Loucy (cell line): ENCODE measurements at regions not wholly inside any gene's neighbourhood (a gene's known extent, or its start where the extent isn't known, plus 50 kb on each side); places are given as distances from the start of the nearest gene placed in this dataset.

Experiments
- H2AFZ ChIP-seq: fragments of 200-600 bp; sonication (generic); 2 replicates; pipeline ENCODE4 v1.6.0; 2016; ENCODE audit warnings: antibody characterized with exemption, mild to moderate bottlenecking, low read length, moderate library complexity
- H3F3A ChIP-seq: fragments of 200-600 bp; 2 replicates; pipeline ENCODE4 v1.6.0; 2016; ENCODE audit warnings: antibody characterized with exemption, low read depth, mild to moderate bottlenecking
- H3K27me3 ChIP-seq: fragments of 200-600 bp; sonication (generic); 2 replicates; pipeline ENCODE4 v1.6.1; 2014; ENCODE audit warnings: low read length, mild to moderate bottlenecking; ENCODE audit not compliant: insufficient read depth, poor library complexity, severe bottlenecking
- H3K36me3 ChIP-seq: fragments of 200-600 bp; sonication (generic); 2 replicates; pipeline ENCODE4 v1.6.1; 2016; ENCODE audit warnings: low read length; ENCODE audit not compliant: insufficient read depth
- H3K4me1 ChIP-seq: fragments of 200-600 bp; sonication (generic); 2 replicates; pipeline ENCODE4 v1.5.1; 2014; ENCODE audit warnings: low read length, mild to moderate bottlenecking; ENCODE audit not compliant: insufficient read depth, poor library complexity, severe bottlenecking
- H3K4me2 ChIP-seq: fragments of 200-600 bp; sonication (generic); 2 replicates; pipeline ENCODE4 v1.6.0; 2014; ENCODE audit warnings: antibody characterized with exemption, low read length, low read depth, mild to moderate bottlenecking; ENCODE audit not compliant: poor library complexity, severe bottlenecking
- H3K4me3 ChIP-seq: fragments of 200-600 bp; sonication (generic); 2 replicates; pipeline ENCODE4 v1.5.1; 2014; ENCODE audit warnings: low read length, mild to moderate bottlenecking, mixed read lengths; ENCODE audit not compliant: poor library complexity, severe bottlenecking
- H3K79me2 ChIP-seq: fragments of 200-600 bp; sonication (generic); 2 replicates; pipeline ENCODE4 v1.6.1; 2014; ENCODE audit warnings: low read length; ENCODE audit not compliant: insufficient read depth
- H3K9ac ChIP-seq: fragments of 200-600 bp; sonication (generic); 2 replicates; pipeline ENCODE4 v1.6.0; 2014; ENCODE audit warnings: mild to moderate bottlenecking, low read depth, low read length, moderate library complexity; ENCODE audit not compliant: poor library complexity, severe bottlenecking
- H3K9me2 ChIP-seq: fragments of 200-600 bp; sonication (generic); replicated peaks from 2 replicates; pipeline ENCODE4 v1.6.1; 2016; ENCODE audit warnings: low read depth, low read length, mixed read lengths
- H3K9me3 ChIP-seq: fragments of 200-600 bp; sonication (generic); 2 replicates; pipeline ENCODE4 v1.6.1; 2014; ENCODE audit warnings: mild to moderate bottlenecking, antibody characterized with exemption, low read length, low read depth; ENCODE audit not compliant: insufficient read depth
- H4K20me1 ChIP-seq: fragments of 200-600 bp; sonication (generic); 2 replicates; pipeline ENCODE4 v1.6.0; 2014; ENCODE audit warnings: antibody characterized with exemption, low read length, mild to moderate bottlenecking; ENCODE audit not compliant: insufficient read depth, poor library complexity, severe bottlenecking
- EZH2phosphoT487 ChIP-seq: fragments of 200-600 bp; IDR thresholded peaks from 2 replicates; pipeline ENCODE4 v1.6.1; 2018; ENCODE audit warnings: antibody characterized with exemption, mild to moderate bottlenecking, moderate library complexity, borderline replicate concordance
- TF ChIP-seq, protein P1 (sequence below): fragments of 200-600 bp; sonication (generic); conservative IDR thresholded peaks from 2 replicates; pipeline ENCODE4 v1.5.1; 2014; ENCODE audit warnings: mild to moderate bottlenecking, antibody characterized with exemption, low read length

DNA sequence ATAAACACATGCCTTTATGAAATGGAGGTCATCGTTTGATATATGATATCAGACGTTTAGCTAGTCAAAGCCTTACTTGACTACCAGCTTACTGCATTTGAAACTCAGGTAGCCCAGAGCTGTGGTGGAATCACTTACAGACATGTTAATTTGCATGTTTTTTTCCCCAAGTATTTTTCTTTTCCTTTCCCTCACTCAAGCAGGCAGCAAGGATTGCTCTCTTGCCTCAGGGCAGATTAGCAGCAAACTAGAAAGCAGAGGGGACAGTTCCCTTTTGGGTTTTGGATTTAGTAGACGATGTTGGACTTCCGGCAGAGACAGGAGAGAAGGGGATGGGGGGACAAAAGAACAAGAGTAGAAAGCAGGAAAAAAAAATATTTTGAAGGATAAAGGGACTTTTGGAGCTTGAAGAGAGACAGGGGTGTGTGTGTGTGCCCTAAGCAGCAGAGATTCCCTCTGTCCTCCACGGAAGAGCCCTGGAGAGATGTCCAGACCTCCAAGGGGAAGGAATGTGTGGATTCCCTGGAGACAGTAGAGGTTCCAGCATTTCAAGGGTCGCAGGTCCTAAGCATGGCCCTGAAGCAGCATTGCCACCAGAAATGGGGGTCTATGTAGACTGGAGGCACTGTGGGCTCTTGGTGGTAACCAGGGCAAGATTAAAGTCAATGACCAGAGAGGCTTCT is 86.8 kb upstream of the CADPS start:
- H3K9ac ChIP-seq, result no peak overlapping the region
- no peak overlapping the region for H3K4me3 ChIP-seq
- no peak overlapping the region for H2AFZ ChIP-seq
- no peaks in the 10 kb centered on the region for H3K9me3 ChIP-seq
- H3F3A ChIP-seq, result no peaks in the 10 kb centered on the region
- H3K79me2 ChIP-seq, result no peaks in the 10 kb centered on the region
- TF ChIP-seq EZH2phosphoT487, result no peak
- TF ChIP-seq, protein P1, sequence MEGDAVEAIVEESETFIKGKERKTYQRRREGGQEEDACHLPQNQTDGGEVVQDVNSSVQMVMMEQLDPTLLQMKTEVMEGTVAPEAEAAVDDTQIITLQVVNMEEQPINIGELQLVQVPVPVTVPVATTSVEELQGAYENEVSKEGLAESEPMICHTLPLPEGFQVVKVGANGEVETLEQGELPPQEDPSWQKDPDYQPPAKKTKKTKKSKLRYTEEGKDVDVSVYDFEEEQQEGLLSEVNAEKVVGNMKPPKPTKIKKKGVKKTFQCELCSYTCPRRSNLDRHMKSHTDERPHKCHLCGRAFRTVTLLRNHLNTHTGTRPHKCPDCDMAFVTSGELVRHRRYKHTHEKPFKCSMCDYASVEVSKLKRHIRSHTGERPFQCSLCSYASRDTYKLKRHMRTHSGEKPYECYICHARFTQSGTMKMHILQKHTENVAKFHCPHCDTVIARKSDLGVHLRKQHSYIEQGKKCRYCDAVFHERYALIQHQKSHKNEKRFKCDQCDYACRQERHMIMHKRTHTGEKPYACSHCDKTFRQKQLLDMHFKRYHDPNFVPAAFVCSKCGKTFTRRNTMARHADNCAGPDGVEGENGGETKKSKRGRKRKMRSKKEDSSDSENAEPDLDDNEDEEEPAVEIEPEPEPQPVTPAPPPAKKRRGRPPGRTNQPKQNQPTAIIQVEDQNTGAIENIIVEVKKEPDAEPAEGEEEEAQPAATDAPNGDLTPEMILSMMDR, result no peak
- H3K36me3 ChIP-seq, result no peaks in the 10 kb centered on the region
- no peaks in the 10 kb centered on the region for H3K9me2 ChIP-seq
- no peaks in the 10 kb centered on the region for H3K4me1 ChIP-seq
- H4K20me1 ChIP-seq, result no peaks in the 10 kb centered on the region
- no peaks in the 10 kb centered on the region for H3K27me3 ChIP-seq
- no peak overlapping the region for H3K4me2 ChIP-seq

DNA sequence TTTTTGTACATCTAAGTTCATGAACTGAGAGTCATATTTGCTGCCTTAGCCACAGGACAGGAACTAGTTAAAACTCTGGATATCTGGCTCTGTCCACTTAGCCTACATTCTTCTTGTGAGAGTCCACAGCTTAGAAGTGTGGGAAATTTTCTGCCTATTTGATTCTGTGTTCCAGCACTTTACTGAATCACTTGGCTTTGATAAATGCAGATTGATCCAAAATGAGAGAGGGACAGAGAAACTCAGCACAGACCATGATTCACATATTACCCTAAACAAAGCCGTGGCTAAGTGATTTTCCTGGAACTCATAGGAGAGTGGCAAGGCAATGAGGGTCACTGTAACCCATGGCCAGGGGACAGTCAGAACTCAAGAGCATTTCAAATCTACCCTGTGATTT is 87.5 kb upstream of the CADPS start:
- no peaks in the 10 kb centered on the region for H3K9me2 ChIP-seq
- no peaks in the 10 kb centered on the region for H3K27me3 ChIP-seq
- no peak overlapping the region for H2AFZ ChIP-seq
- no peaks in the 10 kb centered on the region for H3F3A ChIP-seq
- no peaks in the 10 kb centered on the region for H3K9me3 ChIP-seq
- H3K9ac ChIP-seq, result no peak overlapping the region
- H3K4me1 ChIP-seq, result no peaks in the 10 kb centered on the region
- no peaks in the 10 kb centered on the region for H3K36me3 ChIP-seq
- H3K4me2 ChIP-seq, result no peak overlapping the region
- no peaks in the 10 kb centered on the region for H3K79me2 ChIP-seq
- no peaks in the 10 kb centered on the region for H4K20me1 ChIP-seq
- no peak for TF ChIP-seq EZH2phosphoT487
- TF ChIP-seq, protein P1, result no peak
- no peak overlapping the region for H3K4me3 ChIP-seq

DNA sequence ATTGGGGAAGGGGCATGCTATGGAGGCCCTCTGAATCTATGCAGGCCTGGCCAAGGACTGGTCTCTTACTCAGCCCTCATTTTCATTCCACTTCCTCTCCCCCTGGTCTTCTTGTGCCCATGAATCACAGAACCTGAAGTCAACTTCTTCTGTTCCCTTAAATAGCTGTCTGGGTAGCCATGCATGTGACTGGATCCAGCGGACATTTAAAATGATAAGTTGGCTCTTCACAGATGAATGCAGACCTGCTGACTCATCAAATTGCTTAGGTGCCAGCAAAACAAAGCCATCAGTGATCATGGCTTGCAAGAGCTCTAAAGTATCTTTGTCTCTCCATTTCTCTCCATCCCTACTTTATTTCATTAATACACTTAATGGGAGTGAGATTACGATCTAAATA is 90.1 kb upstream of the CADPS start:
- Histone ChIP-seq H3K9me2 (no peaks in the 10 kb centered on the region), H3K79me2 (no peaks in the 10 kb centered on the region), H3K27me3 (no peaks in the 10 kb centered on the region), H3K36me3 (no peaks in the 10 kb centered on the region), H3K9me3 (no peaks in the 10 kb centered on the region), H3K4me2 (no peak overlapping the region), H3K4me1 (no peaks in the 10 kb centered on the region), H2AFZ (no peak overlapping the region), H3F3A (no peaks in the 10 kb centered on the region), H4K20me1 (no peaks in the 10 kb centered on the region), H3K4me3 (no peak overlapping the region), H3K9ac (no peak overlapping the region)
- TF ChIP-seq EZH2phosphoT487, result no peak
- TF ChIP-seq, protein P1, result no peak
